Hematopoietic multipotent progenitor cell treated with erythropoietin and hydrocortisone succinate and interleukin-3 and kit ligand, for 17 days (in vitro differentiated cells): ENCODE measurements at regions not wholly inside any gene's neighbourhood (a gene's known extent, or its start where the extent isn't known, plus 50 kb on each side); places are given as distances from the start of the nearest gene placed in this dataset.
"Not testable (repeated sequence)": the region's sequence is repeated elsewhere in the genome, so short reads cannot be mapped to it uniquely, and the experiment has no call there.

Experiments
- DNase-seq: peaks from one replicate; pipeline ENCODE4 v3.0.0-alpha.2; 2015; ENCODE audit warnings: low spot score

DNA sequence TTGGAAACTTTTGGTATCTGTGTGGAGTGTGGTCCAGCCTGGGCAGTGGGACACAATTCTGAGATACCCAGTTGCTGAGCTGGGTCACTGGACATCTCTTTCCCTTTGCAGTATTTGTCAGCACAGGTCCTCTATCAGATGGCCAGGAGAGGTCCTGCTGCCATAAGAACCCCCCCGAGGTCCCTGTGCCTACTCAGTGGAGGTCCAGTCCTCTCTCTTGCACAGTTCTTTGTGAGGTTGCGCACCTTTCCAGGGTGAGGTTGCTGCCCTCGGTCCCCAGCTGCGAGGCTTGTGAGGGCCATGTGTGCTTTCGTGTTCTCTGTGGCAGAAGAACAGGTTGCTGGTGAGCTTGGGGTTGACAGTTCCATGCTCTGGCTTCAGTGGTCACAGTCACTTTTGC, 320.6 kb downstream of the QKI start:
- no peak for DNase-seq

- DNase-seq, result no peak
These were observed 318.5 kb downstream of the QKI start for GRCh38 chr6:163733061-163733460.

DNA sequence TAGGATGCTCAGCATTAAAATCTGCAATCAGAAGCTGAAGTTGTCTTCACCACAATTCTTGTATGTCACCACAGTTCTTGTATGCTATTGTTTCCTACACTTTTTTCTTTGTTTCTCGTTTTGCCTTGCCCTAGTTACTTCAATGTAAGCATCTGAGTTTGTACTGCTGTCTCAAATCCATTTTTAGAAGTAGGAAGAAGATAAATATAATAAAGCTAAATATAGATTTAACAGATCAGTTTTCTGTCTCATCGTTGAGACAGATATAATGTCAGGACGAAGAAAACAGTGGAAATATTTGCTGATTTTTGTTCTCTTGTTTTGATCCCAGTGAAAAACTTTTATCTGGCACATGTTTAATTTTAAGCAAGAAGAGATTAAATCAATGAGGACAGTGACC, 318.0 kb downstream of the QKI start:
- no peak for DNase-seq

DNA sequence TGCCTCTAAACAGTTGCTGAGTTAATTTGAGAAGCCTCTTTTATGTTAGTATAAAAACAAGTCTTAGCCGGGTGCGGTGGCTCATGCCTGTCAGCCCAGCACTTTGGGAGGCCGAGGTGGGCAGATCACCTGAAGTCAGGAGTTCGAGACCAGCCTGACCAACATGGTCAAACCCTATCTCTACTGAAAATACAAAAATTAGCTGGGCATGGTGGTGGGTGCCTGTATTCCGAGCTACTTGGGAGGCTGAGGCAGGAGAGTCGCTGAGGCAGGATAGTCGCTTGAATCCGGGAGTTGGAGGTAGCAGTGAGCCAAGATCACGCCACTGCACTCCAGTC, 317.5 kb downstream of the QKI start:
- DNase-seq, result not testable (repeated sequence)

DNA sequence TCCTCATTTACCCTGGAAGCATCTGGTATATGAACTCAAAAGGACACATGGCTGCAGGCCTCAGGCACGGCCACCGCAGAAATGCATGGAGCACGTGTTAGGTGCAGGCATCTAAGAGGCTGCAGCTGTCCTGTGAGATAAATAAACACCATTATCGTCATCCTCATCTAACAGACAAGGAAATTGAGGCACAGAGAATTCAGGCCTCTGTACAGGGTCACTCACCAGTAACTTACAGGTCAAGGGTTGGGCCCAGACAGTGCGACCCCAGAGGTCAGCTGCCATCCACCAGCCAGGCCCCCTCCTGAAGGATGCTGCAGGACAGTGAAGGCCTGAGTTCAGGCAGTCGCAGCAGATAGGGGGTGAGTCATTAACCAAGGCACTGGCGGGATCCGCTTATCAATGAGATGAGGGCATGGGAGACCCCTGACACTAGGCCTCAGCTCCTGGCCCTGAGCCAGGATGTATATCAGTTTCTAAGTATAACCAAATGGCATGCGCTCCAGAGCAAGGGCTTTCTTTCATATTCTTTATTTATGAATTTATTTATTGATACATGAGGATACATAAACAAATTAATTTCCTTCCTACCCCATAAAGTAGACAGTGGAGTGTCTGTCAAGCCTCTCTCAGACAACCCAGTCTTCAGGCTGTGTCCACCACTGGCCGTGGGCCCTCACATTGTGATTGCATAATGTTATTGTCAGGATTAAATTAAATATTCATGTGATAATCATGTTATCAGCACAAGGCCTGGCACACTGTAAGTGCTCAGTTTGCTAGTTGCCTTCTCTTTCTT, 316.9 kb downstream of the QKI start:
- peak; percentile 26 for DNase-seq

DNA sequence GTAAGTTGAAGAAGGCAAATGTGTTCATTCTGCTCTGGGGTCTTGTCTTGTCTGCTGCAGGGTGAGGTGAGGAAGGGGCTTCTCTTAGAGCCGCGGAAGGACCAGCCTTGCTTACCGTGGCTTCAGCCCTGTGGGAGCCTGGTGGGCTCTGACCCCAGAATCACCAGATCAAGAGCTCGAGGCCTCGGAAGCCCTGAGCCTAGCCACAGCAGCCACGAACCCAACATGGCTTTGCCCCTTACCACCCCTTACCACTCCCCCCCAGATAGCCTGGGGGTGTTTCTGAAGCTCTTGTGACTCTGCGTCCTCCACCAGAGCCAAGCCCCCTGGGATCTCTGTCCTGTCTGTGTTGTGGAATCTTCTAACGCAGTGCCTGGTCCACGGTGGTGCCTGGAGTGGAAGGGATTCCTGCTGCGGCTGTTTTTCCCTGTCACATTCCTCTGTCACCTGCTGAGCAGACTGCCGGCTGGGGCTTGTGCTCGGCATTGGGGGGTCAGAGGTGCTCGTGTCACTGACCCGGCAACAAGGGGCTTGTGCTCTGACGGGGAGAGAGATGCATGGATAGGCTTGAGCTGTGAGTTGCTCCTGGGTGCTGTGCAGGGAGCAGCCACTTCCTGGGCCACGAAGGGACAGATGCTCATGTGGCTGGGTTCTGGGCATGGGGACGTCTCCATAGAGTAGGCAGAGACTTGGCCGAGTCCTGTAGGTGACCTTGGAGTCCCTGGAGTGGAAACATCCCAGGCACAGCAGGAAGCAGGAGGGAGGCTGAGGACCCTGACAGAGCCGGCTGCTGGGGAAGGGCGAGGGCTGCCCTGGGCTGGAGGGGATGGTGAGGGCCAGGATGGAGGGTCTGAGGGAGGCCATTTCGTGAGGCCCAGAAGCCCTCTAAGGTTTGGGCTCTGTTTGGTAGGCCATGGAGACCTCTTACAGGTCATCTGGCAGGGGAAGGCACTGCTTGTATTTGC, 316.0 kb downstream of the QKI start:
- DNase-seq, result no peak

DNA sequence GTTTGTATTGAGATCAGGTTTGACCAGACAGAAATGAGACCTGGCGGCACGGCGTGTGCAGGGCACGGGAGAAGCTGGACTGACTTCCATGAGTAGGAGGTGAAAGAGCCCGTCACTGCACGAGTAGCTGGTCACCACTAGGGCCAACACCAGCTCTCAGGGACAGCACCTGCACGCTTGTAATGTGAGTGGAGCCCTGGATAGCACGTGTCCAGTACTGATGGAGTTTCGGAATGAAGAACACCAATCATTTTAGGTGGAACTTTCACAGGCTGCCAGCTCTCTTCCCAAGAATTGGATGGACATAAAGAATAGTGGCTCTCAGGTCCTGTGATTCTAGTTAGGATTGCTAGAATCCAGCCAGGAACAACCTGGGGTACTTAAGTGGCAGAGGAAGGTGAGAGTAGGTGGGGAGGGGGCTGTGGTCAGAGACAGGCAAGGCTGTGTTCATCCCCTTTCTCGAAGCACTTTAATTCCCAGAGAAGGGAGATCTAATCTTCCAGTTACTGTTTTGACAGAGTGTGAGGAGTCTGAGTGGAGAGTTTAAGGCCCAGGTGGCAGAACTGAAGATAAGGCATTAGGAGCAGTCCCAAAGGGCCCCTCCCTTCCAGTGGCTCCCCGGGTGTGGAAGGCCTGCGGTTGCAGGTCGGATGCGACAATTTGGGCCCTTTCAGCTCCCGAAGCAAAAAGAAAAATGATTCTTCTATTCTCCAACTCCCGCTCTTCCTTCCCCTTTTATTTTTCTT, 314.8 kb downstream of the QKI start:
- peak; percentile 13 for DNase-seq

DNA sequence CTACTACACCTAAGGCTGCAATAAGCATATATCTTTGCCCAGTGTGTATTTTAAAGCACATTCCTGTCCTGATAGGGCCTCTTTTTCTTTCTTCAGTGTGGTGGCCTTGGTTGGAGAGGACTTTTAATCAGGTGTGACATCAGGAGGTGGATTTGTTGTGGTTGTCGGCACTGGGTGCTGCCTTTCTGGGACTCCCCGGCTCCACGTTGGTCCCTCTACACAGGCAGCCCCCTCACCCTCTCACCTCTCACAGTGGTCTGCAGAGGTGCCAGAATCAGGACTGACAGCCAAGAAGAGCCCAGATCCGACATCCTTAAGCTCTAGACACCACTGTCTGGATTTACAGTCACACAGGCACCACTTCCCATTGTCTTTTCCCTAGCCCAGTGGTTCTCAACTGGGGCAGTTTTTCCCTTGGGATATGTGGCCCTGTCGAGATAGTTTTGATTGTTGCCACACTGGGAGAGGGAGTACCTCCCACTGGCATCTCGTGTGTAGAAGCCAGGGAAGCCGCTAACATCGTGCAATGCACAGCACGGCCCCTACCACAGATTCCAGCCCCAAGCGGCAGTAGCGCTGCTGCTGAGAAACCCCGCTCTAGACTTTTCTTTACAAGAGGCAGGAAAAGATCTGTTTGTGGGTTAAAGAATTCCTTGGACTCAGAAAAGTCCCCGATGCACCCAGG, 314.1 kb downstream of the QKI start:
- no peak for DNase-seq

GRCh38 chr6:163726037-163726695, 311.6 kb downstream of the QKI start:
- no peak for DNase-seq

GRCh38 chr6:163725008-163725941, 310.8 kb downstream of the QKI start:
- DNase-seq, result no peak

DNA sequence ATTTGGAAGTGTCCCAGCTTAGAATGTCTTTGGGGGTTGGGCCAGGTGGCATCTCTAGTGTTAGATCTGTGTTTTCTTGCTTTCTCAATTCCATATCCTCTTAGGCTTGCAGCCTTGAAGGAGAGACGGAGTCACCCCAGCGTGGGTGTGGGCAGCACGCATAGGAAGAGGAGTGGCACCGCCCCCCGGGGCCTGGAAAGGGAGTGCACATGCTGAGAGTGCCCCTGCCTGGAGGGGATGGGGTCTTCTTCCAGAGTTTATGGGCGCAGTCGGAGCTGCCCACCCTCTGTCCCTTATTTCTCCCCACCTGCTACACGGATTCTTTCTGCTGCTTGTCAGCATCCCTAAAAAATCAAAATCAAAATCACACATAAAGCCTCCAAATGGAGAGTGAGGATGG, 309.7 kb downstream of the QKI start:
- no peak for DNase-seq

GRCh38 chr6:163723759-163724158, 309.2 kb downstream of the QKI start:
- DNase-seq, result no peak

GRCh38 chr6:163721922-163722692, 307.6 kb downstream of the QKI start:
- DNase-seq, result no peak

- no peak for DNase-seq
These were observed 306.9 kb downstream of the QKI start for GRCh38 chr6:163721435-163721834.

- no peak for DNase-seq
These were observed 306.1 kb downstream of the QKI start for GRCh38 chr6:163720460-163721235.

GRCh38 chr6:163720005-163720404, 305.5 kb downstream of the QKI start:
- no peak for DNase-seq

DNA sequence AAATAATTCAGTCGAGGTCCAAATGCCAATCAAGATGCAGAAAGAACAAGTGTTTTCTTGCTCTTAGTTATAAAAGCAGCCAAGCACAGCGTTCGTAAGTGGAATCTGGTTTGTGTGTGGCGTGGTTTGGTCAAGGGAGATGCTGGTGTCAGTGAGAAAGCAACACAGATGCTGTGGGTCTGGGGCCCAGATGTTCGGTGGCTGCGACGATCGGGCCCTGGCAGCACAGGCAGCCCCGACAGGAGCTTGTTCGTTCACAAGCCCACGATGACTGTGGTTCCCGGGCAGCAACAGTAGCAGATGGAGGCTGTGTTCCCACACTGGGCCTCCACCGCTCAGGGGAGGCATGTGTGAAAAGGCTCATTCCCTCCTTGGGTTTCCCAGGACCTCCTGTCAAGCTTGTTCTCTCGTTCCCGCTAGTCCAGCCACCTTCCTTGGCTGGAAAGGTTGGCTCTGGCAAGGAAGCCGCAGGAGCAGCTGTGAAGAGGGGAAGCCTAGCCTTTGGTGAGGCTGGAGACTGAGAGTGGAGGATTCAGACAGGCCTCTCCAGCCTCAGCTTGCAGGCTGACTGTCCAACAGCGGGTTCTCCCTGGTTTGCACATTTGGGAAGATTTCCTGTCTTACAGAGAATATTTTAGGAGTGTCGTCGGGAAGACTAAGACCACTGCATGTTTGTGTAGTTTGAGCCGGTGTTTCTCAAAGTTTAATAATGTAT, 304.7 kb downstream of the QKI start:
- no peak for DNase-seq

DNA sequence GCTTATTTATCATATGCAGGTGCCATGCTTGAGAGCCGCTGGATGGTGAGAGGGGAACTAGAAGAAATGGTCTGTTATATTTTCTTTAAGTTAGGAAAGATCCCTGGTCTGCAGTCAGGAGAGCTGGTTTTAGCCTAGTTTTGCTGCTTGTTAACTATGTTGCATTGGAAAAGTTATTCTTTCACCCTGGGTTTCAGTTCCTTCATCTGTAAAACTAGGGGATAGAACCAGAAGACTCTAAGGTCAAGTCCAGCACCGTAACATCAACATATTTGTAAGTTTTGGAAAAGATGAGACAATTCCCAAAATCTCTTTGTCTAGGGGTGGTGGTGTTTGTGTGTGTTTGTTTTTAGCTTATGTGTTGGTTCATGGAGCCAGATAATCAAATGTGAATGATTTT, 304.0 kb downstream of the QKI start:
- no peak for DNase-seq
